Endodermal cell (in vitro differentiated cells): ENCODE measurements at regions not wholly inside any gene's neighbourhood (a gene's known extent, or its start where the extent isn't known, plus 50 kb on each side); places are given as distances from the start of the nearest gene placed in this dataset.

Experiments used
- DNase-seq: peaks from one replicate; pipeline ENCODE4 v3.0.0-alpha.2; 2017
- H3K27ac ChIP-seq: 2 replicates; pipeline ENCODE4 v1.5.1; 2013; ENCODE audit warnings: mild to moderate bottlenecking, low read depth, low read length, moderate library complexity
- H3K27me3 ChIP-seq: 2 replicates; pipeline ENCODE4 v1.6.1; 2013; ENCODE audit warnings: mild to moderate bottlenecking, low read length, moderate library complexity; ENCODE audit not compliant: insufficient read depth, control insufficient read depth, poor library complexity, severe bottlenecking
- H3K36me3 ChIP-seq: 2 replicates; pipeline ENCODE4 v1.7.0; 2013; ENCODE audit warnings: mild to moderate bottlenecking, low read length, moderate library complexity; ENCODE audit not compliant: control insufficient read depth, insufficient read depth
- H3K4me1 ChIP-seq: one replicate; pipeline ENCODE4 v1.7.0; 2013; ENCODE audit warnings: low read length; ENCODE audit not compliant: control insufficient read depth, insufficient read depth
- H3K4me3 ChIP-seq: 2 replicates; pipeline ENCODE4 v1.5.1; 2013; ENCODE audit warnings: mild to moderate bottlenecking, low read length, moderate library complexity
- H3K9ac ChIP-seq: 2 replicates; pipeline ENCODE4 v1.6.1; 2013; ENCODE audit warnings: mild to moderate bottlenecking, low read length, moderate library complexity; ENCODE audit not compliant: poor library complexity, severe bottlenecking; ENCODE audit errors: extremely low read depth
- H3K9me3 ChIP-seq: 2 replicates; pipeline ENCODE4 v1.6.1; 2013; ENCODE audit warnings: mild to moderate bottlenecking, low read length, moderate library complexity; ENCODE audit not compliant: control insufficient read depth
- H3K27ac Mint-ChIP-seq: 2 replicates; pipeline ENCODE4 v1.8.0; 2020; ENCODE audit warnings: mixed read lengths
- H3K27me3 Mint-ChIP-seq: 2 replicates; pipeline ENCODE4 v1.8.0; 2021; ENCODE audit warnings: mild to moderate bottlenecking, mixed read lengths; ENCODE audit not compliant: insufficient read depth
- H3K36me3 Mint-ChIP-seq: 2 replicates; pipeline ENCODE4 v1.8.0; 2020; ENCODE audit warnings: low read depth, mixed read lengths
- H3K4me1 Mint-ChIP-seq: 2 replicates; pipeline ENCODE4 v1.8.0; 2020; ENCODE audit warnings: mixed read lengths
- H3K4me3 Mint-ChIP-seq: 2 replicates; pipeline ENCODE4 v1.8.0; 2020; ENCODE audit warnings: mild to moderate bottlenecking, moderate library complexity, mixed read lengths
- H3K9me3 Mint-ChIP-seq: 2 replicates; pipeline ENCODE4 v1.8.0; 2020; ENCODE audit warnings: mild to moderate bottlenecking, mixed read lengths
- WGBS, 2 experiments: methylation state at CpG; one replicate each; pipeline versions ENCODE4 v1.1.5 to v1.1.7; 2013; ENCODE audit warnings: missing lambda C conversion rate in 2 of 2, mixed read lengths in 1 of 2; ENCODE audit not compliant: insufficient coverage in 1 of 2, insufficient read length in 1 of 2; 5-methylcytosine and 5-hydroxymethylcytosine counted together
- TF ChIP-seq, protein P1 (sequence below): fragments of 200-600 bp; sonication (generic); conservative IDR thresholded peaks from 2 replicates; pipeline ENCODE4 v1.5.0; 2021; ENCODE audit warnings: antibody characterized with exemption, mild to moderate bottlenecking

DNA sequence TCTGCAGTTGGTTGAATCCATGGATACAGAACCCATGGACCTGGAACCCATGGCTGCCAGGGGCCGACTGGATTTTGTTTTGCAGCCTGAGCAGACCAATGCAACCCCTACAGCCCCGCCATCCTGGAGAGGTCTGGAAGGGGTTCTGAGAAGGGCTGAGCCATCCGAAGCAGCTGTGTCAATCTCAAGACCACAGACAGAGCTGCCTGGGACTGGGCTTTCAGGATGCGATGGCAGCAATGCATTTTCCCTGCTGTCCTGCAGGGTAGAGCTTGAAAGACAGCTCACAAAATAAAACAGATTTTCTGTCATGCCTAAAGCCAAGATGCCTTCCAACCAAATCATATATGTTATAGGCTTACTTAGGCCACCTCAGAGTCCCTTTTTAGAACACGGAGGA, 125.8 kb upstream of the NXT1 start:
- H3K9me3 ChIP-seq: peaks cover 38% of the 10 kb centered on the region
- H3K36me3 ChIP-seq: no peaks in the 10 kb centered on the region
- TF ChIP-seq, protein P1, sequence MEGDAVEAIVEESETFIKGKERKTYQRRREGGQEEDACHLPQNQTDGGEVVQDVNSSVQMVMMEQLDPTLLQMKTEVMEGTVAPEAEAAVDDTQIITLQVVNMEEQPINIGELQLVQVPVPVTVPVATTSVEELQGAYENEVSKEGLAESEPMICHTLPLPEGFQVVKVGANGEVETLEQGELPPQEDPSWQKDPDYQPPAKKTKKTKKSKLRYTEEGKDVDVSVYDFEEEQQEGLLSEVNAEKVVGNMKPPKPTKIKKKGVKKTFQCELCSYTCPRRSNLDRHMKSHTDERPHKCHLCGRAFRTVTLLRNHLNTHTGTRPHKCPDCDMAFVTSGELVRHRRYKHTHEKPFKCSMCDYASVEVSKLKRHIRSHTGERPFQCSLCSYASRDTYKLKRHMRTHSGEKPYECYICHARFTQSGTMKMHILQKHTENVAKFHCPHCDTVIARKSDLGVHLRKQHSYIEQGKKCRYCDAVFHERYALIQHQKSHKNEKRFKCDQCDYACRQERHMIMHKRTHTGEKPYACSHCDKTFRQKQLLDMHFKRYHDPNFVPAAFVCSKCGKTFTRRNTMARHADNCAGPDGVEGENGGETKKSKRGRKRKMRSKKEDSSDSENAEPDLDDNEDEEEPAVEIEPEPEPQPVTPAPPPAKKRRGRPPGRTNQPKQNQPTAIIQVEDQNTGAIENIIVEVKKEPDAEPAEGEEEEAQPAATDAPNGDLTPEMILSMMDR: peak; percentile 40
- peaks cover 4% of the 10 kb centered on the region for H3K4me1 ChIP-seq
- H3K9me3 Mint-ChIP-seq: peaks cover 32% of the 10 kb centered on the region
- no peak overlapping the region for H3K4me3 ChIP-seq
- no peak overlapping the region for H3K27ac Mint-ChIP-seq
- H3K4me1 Mint-ChIP-seq: peaks cover 7% of the 10 kb centered on the region
- H3K27me3 Mint-ChIP-seq: peaks cover 11% of the 10 kb centered on the region
- no peak for DNase-seq
- WGBS, 2 experiments: 86 to 88% methylated on average over 4 of the region's 5 CpGs
- no peak overlapping the region for H3K27ac ChIP-seq
- no peak overlapping the region for H3K4me3 Mint-ChIP-seq
- H3K27me3 ChIP-seq: no peaks in the 10 kb centered on the region
- H3K36me3 Mint-ChIP-seq: no peaks in the 10 kb centered on the region
- H3K9ac ChIP-seq: no peak overlapping the region

DNA sequence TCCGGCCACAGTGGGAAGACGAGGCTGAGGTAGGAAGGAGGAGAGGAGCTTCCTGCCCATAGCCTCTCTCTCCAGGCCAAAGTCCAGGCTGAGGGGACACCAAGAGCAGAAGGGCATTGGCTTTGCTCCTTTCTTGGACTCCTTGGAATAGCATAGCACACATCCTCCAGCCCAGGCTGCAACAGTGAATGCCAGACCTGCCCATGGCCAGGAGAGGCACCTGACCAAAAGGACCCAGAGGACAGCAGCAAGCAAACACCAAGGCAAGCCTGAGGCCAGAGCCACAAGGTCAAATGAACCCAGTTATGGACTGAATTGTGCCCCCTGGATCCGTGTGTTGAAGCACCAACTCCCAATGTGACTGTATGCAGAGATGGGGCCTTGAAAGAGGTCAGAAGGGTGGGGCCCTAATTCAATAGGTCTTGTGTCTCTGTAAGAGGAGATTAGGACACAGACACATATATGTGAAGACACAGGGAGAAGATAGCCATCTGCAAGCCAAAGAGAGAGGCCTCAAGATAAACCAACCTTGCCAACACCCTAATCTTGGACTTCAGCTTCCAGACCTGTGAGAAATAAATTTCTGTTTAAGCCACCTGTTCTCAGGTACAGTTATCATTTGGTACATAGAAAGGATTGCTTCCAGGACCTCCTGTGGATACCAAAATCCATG, 126.5 kb upstream of the NXT1 start:
- H3K27ac ChIP-seq: no peak overlapping the region

DNA sequence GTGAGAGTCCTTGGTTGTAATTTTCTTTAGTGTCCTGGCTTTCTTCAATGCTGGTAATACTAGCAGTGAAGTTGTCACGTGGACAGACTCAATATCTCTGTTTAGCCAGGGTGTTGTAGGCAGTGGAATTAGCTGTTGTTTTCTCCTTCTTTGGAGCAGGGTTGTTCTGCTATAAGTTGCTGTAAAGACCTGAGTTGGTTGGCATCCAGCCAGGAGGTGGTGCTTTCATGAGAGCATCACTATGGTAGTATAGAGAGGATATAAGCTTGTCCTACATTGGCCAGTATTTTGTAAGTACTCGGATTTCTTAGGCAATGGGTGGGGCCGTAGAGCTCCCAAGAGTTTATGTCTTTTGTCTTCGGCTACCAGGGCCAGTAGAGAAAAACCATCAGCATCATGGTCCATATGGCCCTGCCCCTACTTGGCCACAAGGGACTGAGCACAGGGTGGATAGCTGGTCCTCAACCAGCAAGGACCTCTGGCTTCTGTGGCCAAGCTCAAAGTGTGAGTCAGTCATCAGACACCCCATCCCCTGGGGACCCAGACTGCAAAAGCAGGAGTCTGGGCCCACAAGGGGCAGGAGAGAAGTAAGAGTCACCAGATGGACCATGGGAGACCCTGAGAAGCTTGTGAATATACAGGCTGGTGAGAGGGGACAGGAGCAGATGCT, 127.9 kb upstream of the NXT1 start:
- no peak overlapping the region for H3K27ac Mint-ChIP-seq
- H3K36me3 ChIP-seq: no peaks in the 10 kb centered on the region
- H3K27ac ChIP-seq: no peak overlapping the region
- peaks cover 57% of the 10 kb centered on the region for H3K9me3 ChIP-seq
- H3K36me3 Mint-ChIP-seq: no peaks in the 10 kb centered on the region
- 80 to 95% methylated on average over 1 to 4 of the region's 4 CpGs for WGBS, 2 experiments
- peaks cover 4% of the 10 kb centered on the region for H3K4me1 ChIP-seq
- peaks cover 7% of the 10 kb centered on the region for H3K4me1 Mint-ChIP-seq
- peaks cover 5% of the 10 kb centered on the region for H3K27me3 Mint-ChIP-seq
- TF ChIP-seq, protein P1: no peak
- DNase-seq: no peak
- no peak overlapping the region for H3K4me3 ChIP-seq
- no peak overlapping the region for H3K4me3 Mint-ChIP-seq
- H3K27me3 ChIP-seq: no peaks in the 10 kb centered on the region
- H3K9me3 Mint-ChIP-seq: peaks cover 48% of the 10 kb centered on the region
- H3K9ac ChIP-seq: no peak overlapping the region

More for the DNA sequence above, 126.5 kb upstream of the NXT1 start:
- WGBS, 2 experiments: 85 to 95% methylated on average over 2 to 3 of the region's 3 CpGs
- Histone ChIP-seq H3K27me3 (no peaks in the 10 kb centered on the region), H3K9ac (no peak overlapping the region), H3K4me1 (peaks cover 4% of the 10 kb centered on the region), H3K9me3 (peaks cover 43% of the 10 kb centered on the region), H3K4me3 (no peak overlapping the region), H3K36me3 (no peaks in the 10 kb centered on the region)
- DNase-seq: no peak
- Mint-ChIP-seq H3K4me1 (peaks cover 7% of the 10 kb centered on the region), H3K9me3 (peaks cover 35% of the 10 kb centered on the region), H3K27me3 (peaks cover 11% of the 10 kb centered on the region), H3K36me3 (no peaks in the 10 kb centered on the region), H3K27ac (no peak overlapping the region), H3K4me3 (no peak overlapping the region)
- TF ChIP-seq, protein P1: no peak
